Stomach (tissue), 4 donors: ENCODE measurements at regions not wholly inside any gene's neighbourhood (a gene's known extent, or its start where the extent isn't known, plus 50 kb on each side); places are given as distances from the start of the nearest gene placed in this dataset.

Experiments used
- CTCF ChIP-seq, 7 experiments: fragments of 450-650 bp in 4 of 7; fragments of 200-600 bp in 3 of 7; sonication (generic) in 3 of 7; IDR thresholded peaks; one replicate each; pipeline ENCODE4 v1.5.1; 2016 to 2019; ENCODE audit warnings: antibody characterized with exemption in 7 of 7, control low read depth in 2 of 7, mild to moderate bottlenecking in 1 of 7
- EP300 ChIP-seq: sonication (generic); formaldehyde crosslinking; IDR thresholded peaks from one replicate; pipeline ENCODE4 v1.6.1; 2017; ENCODE audit warnings: antibody characterized with exemption
- POLR2AphosphoS5 ChIP-seq, 3 donors: sonication (generic); formaldehyde crosslinking; IDR thresholded peaks; one replicate each; pipeline ENCODE4 v1.6.1; 2016; ENCODE audit warnings: antibody characterized with exemption in 3 of 3

- TF ChIP-seq CTCF (IDR thresholded peaks at IDR 0.05), result no peak
- TF ChIP-seq EP300, result no peak
- TF ChIP-seq POLR2AphosphoS5 (IDR thresholded peaks at IDR 0.05), result no peak
Observed at GRCh38 chr16:82360024-82360783, 190.2 kb upstream of the MPHOSPH6 start.
